GM21381 (cell line): ENCODE measurements at regions not wholly inside any gene's neighbourhood (a gene's known extent, or its start where the extent isn't known, plus 50 kb on each side); places are given as distances from the start of the nearest gene placed in this dataset.
"Not testable (repeated sequence)": the region's sequence is repeated elsewhere in the genome, so short reads cannot be mapped to it uniquely, and the experiment has no call there.

Experiments
- ATAC-seq: cut with Tn5 transposase; IDR thresholded peaks from one replicate; pipeline ENCODE4 v1.9.1; 2021; ENCODE audit warnings: mild to moderate bottlenecking, moderate library complexity; ENCODE audit not compliant: unreplicated experiment

DNA sequence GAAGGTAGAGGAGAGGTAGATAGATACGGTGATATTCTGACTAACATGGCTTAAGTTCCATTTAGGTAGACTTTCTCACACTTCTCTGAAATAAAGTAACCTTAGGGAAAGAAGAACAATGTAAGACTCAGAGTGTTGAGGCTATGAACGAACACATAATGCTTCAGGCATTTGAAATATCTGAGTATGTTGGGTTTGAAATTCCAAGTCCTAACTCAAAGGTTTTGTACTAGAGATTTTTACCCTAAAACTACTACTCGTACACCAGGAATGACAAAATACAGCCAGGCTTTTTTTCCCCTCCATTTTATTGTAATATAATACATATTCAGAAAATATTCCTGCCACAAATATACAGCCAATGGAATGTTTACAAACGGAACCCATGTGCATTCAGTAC, 592.6 kb downstream of the ETS1 start:
- no peak for ATAC-seq

GRCh38 chr11:127993788-127994187, 593.6 kb downstream of the ETS1 start:
- ATAC-seq = no peak

- no peak for ATAC-seq
These were observed 594.1 kb downstream of the ETS1 start for GRCh38 chr11:127993281-127993680.

- ATAC-seq = no peak
These were observed 601.3 kb downstream of the ETS1 start for GRCh38 chr11:127986073-127986472.

DNA sequence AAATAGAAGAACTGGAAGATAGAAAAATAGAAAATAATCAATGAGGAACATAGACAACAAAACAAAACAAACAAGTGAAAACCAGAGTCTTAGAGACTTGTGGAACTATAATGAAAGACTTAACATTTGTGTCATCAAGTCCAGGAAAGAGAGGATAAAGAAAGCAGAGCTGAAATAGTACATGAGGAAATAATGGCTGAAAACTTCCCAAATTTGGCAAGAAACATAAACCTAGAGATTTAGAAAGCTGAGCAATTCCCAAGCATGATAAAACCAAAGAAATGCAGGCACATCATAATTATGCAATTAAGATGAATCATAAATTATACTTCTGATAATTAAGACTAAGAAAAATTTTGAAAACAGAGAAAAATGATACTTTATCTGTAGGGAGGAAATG, 614.5 kb downstream of the ETS1 start:
- no peak for ATAC-seq

DNA sequence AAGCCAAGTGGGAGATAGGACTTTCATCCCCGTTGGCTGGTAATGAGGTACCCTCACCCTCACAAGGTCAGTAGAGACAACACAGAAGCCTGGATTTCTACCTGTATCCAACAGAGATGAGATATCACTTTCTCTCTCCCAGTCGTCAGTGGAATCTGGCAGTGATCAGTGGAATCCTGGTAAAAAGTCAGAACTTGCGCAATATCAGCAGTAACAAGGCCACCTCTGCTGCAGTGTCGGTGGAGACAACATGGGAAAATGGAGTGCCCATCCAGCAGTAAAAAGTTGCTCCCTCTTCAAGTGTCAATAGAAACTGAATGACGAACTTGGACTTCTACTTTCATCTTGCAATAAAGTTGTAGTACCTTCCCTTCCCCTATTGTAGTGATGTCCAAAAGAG, 615.9 kb downstream of the ETS1 start:
- no peak for ATAC-seq

DNA sequence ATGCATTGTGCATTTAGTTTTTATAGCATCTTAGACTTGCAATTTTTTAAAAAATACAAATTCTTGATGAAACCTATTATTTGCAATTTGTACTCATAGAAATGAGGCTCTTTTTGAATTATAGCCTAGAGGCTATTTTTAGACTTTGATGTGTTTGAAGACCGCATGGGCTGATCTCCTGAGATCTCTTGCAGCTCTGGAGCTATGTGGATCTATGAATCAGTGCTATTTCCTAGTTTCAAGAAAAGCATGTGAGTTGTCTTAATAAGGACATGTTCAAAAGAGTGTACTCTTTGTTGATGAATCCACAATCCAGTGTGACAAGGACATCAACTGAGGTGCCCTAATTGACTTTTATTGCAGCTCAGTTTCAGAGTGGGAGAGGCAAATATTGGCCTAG, 620.5 kb downstream of the ETS1 start:
- no peak for ATAC-seq

GRCh38 chr11:127965939-127966668, 621.3 kb downstream of the ETS1 start:
- no peak for ATAC-seq

DNA sequence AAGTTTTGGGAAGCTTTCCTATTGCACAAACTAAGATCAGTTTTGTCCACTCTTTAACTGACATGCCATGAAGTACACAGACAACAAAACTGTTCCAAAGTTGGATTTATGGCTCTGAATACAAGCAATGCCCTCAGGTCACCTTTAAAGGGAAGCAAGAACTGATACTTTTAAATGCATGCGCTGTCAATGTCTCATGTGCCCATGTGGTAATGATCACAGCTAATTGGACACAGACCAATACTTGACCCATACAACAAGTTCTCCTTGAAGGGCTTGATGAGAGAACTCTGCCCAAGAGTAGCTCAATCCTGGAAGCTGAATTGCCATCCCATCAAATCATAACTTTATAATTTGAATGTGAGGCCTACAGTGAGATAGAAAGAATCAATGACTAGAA, 624.9 kb downstream of the ETS1 start:
- ATAC-seq = no peak

GRCh38 chr11:127950162-127950561, 637.2 kb downstream of the ETS1 start:
- no peak for ATAC-seq

DNA sequence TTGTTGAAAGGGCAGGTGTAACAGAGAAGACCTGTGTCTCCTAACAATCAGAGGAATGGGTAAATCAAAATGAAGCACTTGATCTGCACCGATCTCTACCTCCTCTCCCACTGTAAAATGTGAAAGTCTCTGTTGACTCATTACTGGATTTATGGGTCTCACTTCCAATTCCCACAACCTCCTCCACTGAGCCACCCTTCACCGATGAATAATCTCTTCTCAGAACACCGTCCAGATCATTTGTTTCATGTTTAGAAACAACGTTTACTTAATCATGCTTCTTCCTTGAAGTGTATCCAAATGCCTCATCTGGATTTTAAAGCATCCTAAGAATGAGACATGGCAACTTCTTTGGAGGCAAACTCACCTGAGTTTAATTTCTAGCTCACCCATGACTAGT, 643.6 kb downstream of the ETS1 start:
- ATAC-seq = no peak

- ATAC-seq = no peak
These were observed 644.2 kb downstream of the ETS1 start for GRCh38 chr11:127943152-127943551.

GRCh38 chr11:127941554-127941953, 645.8 kb downstream of the ETS1 start:
- ATAC-seq = not testable (repeated sequence)

DNA sequence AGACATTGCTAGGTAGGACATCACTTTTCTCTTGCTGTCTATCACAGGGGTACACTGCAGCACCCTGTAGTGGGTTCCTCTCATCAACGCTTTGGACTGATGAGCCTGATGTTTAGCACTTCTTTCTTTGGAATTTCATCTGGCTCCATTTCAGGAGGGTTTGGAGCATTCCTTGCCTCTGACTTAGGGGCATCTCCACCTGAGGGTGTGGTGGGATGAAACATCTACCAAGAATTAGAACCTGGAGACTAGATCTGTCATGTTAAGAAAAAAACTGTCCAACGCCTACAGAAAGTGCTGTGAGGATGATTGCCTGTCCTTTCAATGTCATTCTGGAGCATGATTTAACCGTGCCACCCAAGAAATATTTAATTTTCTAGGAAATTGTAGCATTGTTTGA, 648.4 kb downstream of the ETS1 start:
- ATAC-seq = no peak

- no peak for ATAC-seq
These were observed 652.3 kb downstream of the ETS1 start for GRCh38 chr11:127935081-127935480.

DNA sequence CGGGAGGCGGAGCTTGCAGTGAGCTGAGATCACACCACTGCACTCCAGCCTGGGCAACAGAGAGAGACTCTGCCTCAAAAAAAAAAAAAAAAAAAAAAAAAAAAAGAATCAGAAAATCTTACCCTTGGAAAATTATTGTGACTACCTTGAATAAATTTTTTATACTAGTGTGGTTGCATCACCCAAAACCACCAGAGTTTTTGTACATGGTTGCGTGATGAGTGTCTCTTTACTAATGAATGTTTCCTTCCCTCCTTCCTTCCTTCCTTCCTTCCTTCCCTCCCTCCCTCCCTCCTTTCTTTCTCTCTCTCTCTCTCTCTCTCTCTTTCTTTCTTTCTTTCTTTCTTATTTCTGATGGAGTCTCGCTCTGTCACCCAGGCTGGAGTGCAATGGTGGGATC, 653.4 kb downstream of the ETS1 start:
- ATAC-seq = not testable (repeated sequence)

DNA sequence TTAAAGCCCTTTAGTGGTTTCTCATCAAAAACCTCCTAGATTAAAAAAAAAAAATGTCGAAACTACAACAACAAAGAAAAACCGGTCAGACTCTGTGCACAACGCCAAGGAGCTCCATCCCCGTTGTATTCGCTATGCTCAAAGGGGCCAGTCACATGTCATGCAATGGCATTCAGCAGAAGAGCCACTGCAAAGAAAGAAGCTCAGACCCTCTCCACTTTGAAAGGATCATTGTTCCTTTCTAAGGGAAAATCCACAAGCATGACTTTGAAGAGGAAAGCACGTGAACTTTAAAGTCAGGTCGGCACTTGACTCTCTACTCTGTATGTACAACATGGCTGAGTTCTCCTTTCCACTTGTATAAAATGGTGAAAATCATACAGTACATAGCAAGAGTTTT, 655.6 kb downstream of the ETS1 start:
- ATAC-seq = no peak

GRCh38 chr11:127926721-127927120, 660.6 kb downstream of the ETS1 start:
- no peak for ATAC-seq

DNA sequence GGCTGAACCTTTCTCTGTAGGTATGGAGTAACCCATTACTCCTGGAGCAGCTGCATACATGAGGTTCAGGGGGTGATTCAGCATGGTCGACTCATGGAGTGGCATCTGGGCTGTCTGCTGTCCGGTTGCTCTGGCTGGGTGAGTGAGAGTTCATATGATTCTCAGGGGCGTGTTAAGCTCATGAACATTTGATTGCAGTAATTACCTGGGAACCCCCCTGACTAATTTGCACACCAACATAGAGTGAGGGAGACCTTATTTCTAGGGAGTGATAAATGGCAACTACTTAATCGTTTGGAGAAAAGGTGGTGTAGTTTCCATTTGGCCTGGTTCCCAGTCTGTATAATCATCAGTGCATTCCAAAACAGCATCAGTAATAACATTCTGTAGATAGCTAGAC, 661.9 kb downstream of the ETS1 start:
- ATAC-seq = no peak

GRCh38 chr11:127919206-127920000, 668.0 kb downstream of the ETS1 start:
- ATAC-seq = no peak

DNA sequence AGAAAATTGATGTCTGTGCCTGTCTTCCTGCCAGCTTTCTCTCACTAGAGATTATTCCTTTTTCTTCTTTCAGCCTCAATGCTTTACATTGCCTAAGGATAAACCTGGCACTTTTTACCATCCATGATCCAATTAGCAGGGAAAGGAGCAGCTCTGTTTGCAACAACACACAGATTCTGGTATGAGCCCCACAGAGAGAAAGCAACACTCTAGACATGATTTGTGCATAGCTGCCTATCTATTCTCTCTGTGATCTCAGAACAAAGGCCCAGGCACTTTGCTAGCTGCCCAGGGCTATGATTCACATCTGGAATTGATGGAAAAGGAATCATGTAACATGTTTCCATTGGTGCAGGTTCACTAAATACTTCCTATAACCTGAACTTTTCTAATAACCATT, 685.0 kb downstream of the ETS1 start:
- no peak for ATAC-seq
